HG02870 (cell line): ENCODE measurements at regions not wholly inside any gene's neighbourhood (a gene's known extent, or its start where the extent isn't known, plus 50 kb on each side); places are given as distances from the start of the nearest gene placed in this dataset.
"Not testable (repeated sequence)": the region's sequence is repeated elsewhere in the genome, so short reads cannot be mapped to it uniquely, and the experiment has no call there.

Source experiments
- ATAC-seq: cut with Tn5 transposase; IDR thresholded peaks from one replicate; pipeline ENCODE4 v1.9.1; 2021; ENCODE audit warnings: mild to moderate bottlenecking, moderate library complexity; ENCODE audit not compliant: unreplicated experiment

- no peak for ATAC-seq
Measured at GRCh38 chr18:45339810-45340550, 275.3 kb upstream of the SLC14A2 start.

GRCh38 chr18:45340884-45341283 is 274.4 kb upstream of the SLC14A2 start:
- ATAC-seq, result no peak

GRCh38 chr18:45341454-45341853 is 273.8 kb upstream of the SLC14A2 start:
- ATAC-seq, result no peak

GRCh38 chr18:45342166-45342565 is 273.1 kb upstream of the SLC14A2 start:
- no peak for ATAC-seq

GRCh38 chr18:45342653-45343052 is 272.6 kb upstream of the SLC14A2 start:
- no peak for ATAC-seq

GRCh38 chr18:45343365-45343764 is 271.9 kb upstream of the SLC14A2 start:
- ATAC-seq, result no peak

GRCh38 chr18:45344680-45345079 is 270.6 kb upstream of the SLC14A2 start:
- not testable (repeated sequence) for ATAC-seq

- no peak for ATAC-seq
Measured at GRCh38 chr18:45349019-45349418, 266.3 kb upstream of the SLC14A2 start.

GRCh38 chr18:45349467-45349866 is 265.8 kb upstream of the SLC14A2 start:
- ATAC-seq, result no peak

GRCh38 chr18:45350404-45351156 is 264.7 kb upstream of the SLC14A2 start:
- ATAC-seq, result no peak

- ATAC-seq, result no peak
Measured at GRCh38 chr18:45352874-45353273, 262.4 kb upstream of the SLC14A2 start.

GRCh38 chr18:45353530-45353929 is 261.7 kb upstream of the SLC14A2 start:
- no peak for ATAC-seq

GRCh38 chr18:45355944-45356520 is 259.2 kb upstream of the SLC14A2 start:
- peak; percentile 74 for ATAC-seq

- ATAC-seq, result no peak
Measured at GRCh38 chr18:45357686-45358470, 257.4 kb upstream of the SLC14A2 start.

- ATAC-seq, result no peak
Measured at GRCh38 chr18:45359275-45360009, 255.8 kb upstream of the SLC14A2 start.

GRCh38 chr18:45361125-45361851 is 254.0 kb upstream of the SLC14A2 start:
- no peak for ATAC-seq

- ATAC-seq, result no peak
Measured at GRCh38 chr18:45363196-45363595, 252.1 kb upstream of the SLC14A2 start.

GRCh38 chr18:45365835-45366234 is 249.4 kb upstream of the SLC14A2 start:
- no peak for ATAC-seq

- ATAC-seq, result no peak
Measured at GRCh38 chr18:45370255-45371010, 244.8 kb upstream of the SLC14A2 start.
